ENCODE measurements at regions not wholly inside any gene's neighbourhood (a gene's known extent, or its start where the extent isn't known, plus 50 kb on each side); places are given as distances from the start of the nearest gene placed in this dataset.

GRCh38 chr10:20993830-20994527 lies 96.9 kb upstream of the NEBL start:
- DNase-seq (ENCODE audit: low read depth in 1 of 2, low spot score in 1 of 2), result no peak

- no peak for DNase-seq (ENCODE audit: low read depth in 1 of 2, low spot score in 1 of 2)
Measured at GRCh38 chr10:20993389-20993788, 96.3 kb upstream of the NEBL start.

- DNase-seq (ENCODE audit: low read depth in 1 of 2, low spot score in 1 of 2), result no peak
Measured at GRCh38 chr10:20991526-20991925, 94.4 kb upstream of the NEBL start.

- no peak for DNase-seq (ENCODE audit: low read depth in 1 of 2, low spot score in 1 of 2)
Measured at GRCh38 chr10:20990604-20991003, 93.5 kb upstream of the NEBL start.

GRCh38 chr10:20988357-20988983 lies 91.4 kb upstream of the NEBL start:
- DNase-seq (ENCODE audit: low read depth in 1 of 2, low spot score in 1 of 2), result no peak

GRCh38 chr10:20986049-20986448 lies 88.9 kb upstream of the NEBL start:
- no peak for DNase-seq (ENCODE audit: low read depth in 1 of 2, low spot score in 1 of 2)

GRCh38 chr10:20984662-20985061 lies 87.6 kb upstream of the NEBL start:
- no peak for DNase-seq (ENCODE audit: low read depth in 1 of 2, low spot score in 1 of 2)

GRCh38 chr10:20981419-20981953 lies 84.4 kb upstream of the NEBL start:
- no peak for DNase-seq (ENCODE audit: low read depth in 1 of 2, low spot score in 1 of 2)

GRCh38 chr10:20978617-20979016 lies 81.5 kb upstream of the NEBL start:
- no peak for DNase-seq (ENCODE audit: low read depth in 1 of 2, low spot score in 1 of 2)

- no peak for DNase-seq (ENCODE audit: low read depth in 1 of 2, low spot score in 1 of 2)
Measured at GRCh38 chr10:20977300-20977699, 80.2 kb upstream of the NEBL start.

GRCh38 chr10:20976891-20977290 lies 79.8 kb upstream of the NEBL start:
- DNase-seq (ENCODE audit: low read depth in 1 of 2, low spot score in 1 of 2), result no peak

GRCh38 chr10:20976390-20976789 lies 79.3 kb upstream of the NEBL start:
- no peak for DNase-seq (ENCODE audit: low read depth in 1 of 2, low spot score in 1 of 2)

GRCh38 chr10:20975236-20975635 lies 78.1 kb upstream of the NEBL start:
- no peak for DNase-seq (ENCODE audit: low read depth in 1 of 2, low spot score in 1 of 2)

GRCh38 chr10:20972925-20973324 lies 75.8 kb upstream of the NEBL start:
- DNase-seq (ENCODE audit: low read depth in 1 of 2, low spot score in 1 of 2), result no peak

GRCh38 chr10:20971901-20972300 lies 74.8 kb upstream of the NEBL start:
- DNase-seq (ENCODE audit: low read depth in 1 of 2, low spot score in 1 of 2), result no peak

- no peak for DNase-seq (ENCODE audit: low read depth in 1 of 2, low spot score in 1 of 2)
Measured at GRCh38 chr10:20970708-20971107, 73.6 kb upstream of the NEBL start.

GRCh38 chr10:20970044-20970443 lies 72.9 kb upstream of the NEBL start:
- DNase-seq (ENCODE audit: low read depth in 1 of 2, low spot score in 1 of 2), result no peak

GRCh38 chr10:20966426-20966825 lies 69.3 kb upstream of the NEBL start:
- DNase-seq (ENCODE audit: low read depth in 1 of 2, low spot score in 1 of 2), result no peak

GRCh38 chr10:20963721-20964595 lies 66.8 kb upstream of the NEBL start:
- DNase-seq (ENCODE audit: low read depth in 1 of 2, low spot score in 1 of 2), result no peak

- DNase-seq (ENCODE audit: low read depth in 1 of 2, low spot score in 1 of 2), result no peak
Measured at GRCh38 chr10:20963056-20963455, 65.9 kb upstream of the NEBL start.

GRCh38 chr10:20962165-20962564 lies 65.1 kb upstream of the NEBL start:
- no peak for DNase-seq (ENCODE audit: low read depth in 1 of 2, low spot score in 1 of 2)

GRCh38 chr10:20959242-20959641 lies 62.1 kb upstream of the NEBL start:
- DNase-seq (ENCODE audit: low read depth in 1 of 2, low spot score in 1 of 2), result no peak
